GM18508 (cell line): ENCODE measurements at regions not wholly inside any gene's neighbourhood (a gene's known extent, or its start where the extent isn't known, plus 50 kb on each side); places are given as distances from the start of the nearest gene placed in this dataset.
"Not testable (repeated sequence)": the region's sequence is repeated elsewhere in the genome, so short reads cannot be mapped to it uniquely, and the experiment has no call there.

Source experiments
- ATAC-seq: cut with Tn5 transposase; IDR thresholded peaks from one replicate; pipeline ENCODE4 v1.9.1; 2021; ENCODE audit warnings: moderate number of reproducible peaks; ENCODE audit not compliant: insufficient read depth, unreplicated experiment

DNA sequence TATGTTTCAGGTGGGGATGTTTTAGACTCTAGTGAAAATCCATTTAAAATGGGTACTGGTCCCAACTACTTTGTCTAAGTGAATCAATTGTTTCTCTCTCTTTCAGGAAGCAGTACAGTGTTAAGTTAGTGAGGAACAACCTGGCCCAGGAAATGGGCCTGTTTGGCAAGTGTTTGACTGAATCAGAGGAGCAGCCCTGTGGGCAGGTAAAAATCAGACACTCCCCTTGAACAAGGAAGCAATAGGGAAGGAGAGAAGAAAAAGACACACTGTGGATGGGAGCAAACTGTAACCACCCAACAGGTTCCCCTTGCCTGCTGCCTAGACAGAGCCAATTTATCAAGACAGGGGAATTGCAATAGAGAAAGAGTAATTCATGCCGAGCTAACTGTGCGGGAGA lies 245.7 kb downstream of the C11orf87 start:
- ATAC-seq, result no peak

DNA sequence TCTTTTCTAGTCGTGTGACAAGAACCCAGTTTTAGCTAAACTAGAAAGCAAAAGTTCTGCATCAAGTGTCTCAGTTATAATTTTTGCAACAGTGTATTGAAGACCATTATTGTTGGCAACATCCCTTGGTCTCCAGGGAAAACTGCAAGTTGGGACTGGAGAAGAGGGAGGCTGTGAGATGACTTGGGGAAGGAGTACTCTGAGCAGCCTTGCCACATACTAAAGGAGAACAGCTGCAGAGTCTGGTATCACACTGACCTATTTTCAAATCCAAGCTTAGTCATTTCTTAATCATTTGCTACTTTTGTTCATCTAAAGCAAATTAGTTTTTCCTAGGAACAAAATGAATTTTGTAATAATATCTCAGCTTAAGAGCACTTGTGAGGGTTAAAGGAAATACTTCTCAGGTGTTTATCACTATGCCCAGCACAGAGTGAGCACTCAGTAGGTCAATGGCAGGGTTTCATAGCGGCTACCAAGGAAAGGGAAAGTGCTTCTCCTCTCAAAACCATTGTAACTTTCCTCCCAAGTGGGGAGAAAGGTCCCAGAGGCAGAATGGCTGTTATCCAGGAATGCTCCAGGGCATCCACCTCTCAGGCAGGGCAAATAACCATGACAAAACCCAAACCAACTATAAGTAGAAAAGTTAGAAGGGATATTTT lies 247.1 kb downstream of the C11orf87 start:
- ATAC-seq, result no peak

DNA sequence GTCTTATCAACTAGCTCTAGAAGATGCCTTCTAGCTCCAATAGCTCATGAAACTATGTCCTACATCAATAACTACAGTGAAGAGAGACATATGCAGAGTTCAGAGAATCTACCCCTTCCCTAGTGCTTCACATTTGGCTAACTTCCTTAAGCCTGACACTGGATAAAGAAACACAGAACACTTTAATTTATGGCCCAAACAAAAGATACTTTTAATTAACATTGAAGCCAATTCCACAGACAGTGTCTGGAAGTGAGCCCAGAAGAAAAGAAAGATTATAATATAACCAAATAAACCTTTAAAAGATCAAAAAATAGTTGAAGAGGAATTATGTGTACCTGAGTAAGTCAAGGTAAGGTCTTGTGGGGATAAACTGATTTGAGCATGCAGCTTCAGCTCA lies 255.2 kb downstream of the C11orf87 start:
- ATAC-seq, result no peak

DNA sequence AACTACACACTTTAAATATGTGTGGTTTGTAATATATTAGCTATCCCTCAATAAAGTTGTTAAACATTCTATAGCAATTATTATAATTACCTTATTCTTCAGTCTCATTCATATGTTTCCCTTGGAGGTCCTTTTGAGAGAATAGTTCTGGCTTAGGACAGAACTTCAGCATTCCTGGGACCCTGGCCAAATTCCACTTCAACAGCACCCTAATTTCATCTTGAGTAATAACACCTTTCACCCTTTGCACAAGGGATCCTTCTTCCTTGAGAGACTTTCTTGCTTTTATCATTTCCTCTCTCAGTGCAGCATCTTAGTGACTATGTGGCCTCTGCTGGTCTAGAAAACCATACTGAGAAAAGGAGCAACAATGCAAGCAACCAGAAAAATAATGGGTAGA lies 255.9 kb downstream of the C11orf87 start:
- no peak for ATAC-seq

DNA sequence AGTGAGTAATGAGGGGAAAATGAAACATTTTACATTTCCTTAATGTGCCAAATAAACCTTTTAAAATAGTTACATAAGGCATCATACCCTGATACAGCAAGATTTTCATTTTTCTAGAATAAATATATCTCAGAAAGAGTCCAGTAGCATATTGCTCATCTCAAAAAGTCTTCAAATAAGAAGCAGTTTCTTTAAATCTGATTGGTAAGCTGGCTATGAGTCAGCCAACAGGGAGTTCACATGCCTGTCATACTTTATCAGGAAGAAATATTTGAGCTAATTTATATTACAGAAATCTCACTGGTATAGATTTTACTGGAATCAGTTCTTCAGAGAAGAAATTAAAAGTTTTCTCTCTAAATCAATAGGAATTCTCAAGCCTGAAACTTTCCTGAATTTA lies 258.1 kb downstream of the C11orf87 start:
- ATAC-seq, result no peak

DNA sequence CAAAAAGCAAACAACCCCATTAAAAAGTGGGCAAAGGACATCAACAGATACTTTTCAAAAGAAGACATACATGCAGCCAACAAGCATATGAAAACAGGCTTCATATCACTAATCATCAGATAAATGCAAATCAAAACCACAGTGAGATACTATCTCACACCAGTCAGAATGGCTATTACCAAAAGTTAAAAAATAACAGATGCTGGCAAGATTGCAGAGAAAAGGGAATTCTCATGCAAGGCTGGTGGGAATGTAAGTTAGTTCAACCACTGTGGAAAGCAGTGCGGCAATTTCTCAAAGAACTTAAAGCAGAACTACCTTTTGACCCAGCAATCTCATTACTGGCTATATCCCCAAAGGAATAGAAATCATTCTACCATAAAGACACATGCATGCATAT lies 260.8 kb downstream of the C11orf87 start:
- ATAC-seq, result not testable (repeated sequence)

DNA sequence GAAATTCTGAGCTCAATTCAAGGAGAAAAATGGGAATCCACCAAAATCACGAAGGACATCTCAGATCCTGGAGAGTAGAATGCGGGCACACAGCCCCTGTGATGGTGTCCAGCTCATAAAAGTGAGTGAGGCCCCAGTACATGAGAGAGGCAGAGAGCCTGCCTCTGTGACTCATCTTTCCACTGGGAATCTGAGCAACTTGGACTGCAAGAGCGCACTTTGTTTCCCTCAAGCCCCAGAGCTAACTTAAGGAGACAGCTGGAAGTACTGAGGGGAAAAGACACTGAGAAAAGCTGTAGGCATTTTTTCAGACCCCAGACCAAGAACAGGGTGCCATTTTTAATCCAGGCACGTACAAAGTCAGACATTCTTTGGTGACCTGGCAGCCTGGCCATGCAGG lies 273.7 kb downstream of the C11orf87 start:
- ATAC-seq, result no peak

DNA sequence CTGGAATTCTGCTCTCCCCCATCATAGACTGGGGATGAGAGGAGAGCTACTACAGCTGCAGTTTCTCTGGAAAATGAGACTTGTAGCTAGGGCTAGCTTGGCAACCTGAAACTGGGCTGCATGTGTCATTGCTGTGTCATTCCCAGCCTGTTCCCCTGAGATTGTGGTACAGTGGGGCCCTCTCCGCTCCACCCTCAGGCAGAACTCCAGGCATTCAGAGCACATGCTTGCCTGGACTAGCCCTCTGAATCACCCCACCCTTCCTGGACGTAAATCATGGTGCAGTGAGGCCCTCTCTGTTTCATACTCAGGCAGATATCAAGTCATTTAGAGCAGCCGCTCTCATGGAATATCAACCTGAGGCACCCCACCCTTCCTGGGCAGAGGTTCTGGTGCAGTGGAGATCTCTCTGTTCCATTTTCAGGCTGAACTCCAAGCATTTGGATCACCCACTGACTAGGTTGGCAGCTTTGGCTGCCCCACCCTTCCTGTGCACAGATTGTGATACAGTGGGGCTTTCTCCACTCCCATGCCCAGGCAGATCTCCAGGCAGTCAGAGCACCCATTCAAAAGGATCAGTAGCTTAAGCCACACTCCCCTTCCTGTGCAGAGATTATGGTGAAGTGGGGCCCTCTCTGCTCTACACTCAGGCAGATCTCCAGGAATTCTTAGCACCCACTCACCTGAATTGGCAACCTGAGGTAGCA lies 274.4 kb downstream of the C11orf87 start:
- no peak for ATAC-seq

DNA sequence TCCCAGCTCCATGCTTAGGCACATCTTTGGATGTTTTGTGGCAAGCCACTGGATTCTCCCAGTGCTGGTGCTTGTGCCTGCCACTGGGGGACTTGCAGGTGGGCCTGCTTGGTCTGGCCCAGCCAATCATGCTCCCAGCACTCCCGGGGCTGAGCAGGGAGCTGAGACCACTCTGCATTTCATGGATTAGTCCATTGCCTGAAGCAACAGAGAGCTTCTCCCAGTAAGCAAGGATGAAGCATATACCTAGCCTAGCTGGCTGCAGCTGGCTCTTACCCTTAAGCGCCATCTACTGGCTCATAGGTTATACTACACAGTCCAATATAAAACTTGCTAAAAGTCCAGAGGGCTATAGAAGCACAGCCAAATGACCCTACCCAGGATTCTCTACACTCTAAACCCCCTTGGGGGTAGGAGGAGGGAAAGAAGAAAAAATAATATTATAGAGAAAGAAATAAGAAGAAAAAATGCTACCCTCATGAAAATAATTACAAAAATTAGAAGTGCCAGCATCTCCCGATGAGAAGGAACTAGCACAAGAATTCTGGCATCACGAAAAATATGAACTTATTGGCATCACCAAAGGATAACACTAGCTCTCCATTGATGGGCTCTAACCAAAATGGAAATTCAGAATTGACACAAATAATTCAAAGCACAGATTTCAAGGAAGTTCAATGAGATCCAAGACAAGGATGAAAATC lies 275.3 kb downstream of the C11orf87 start:
- peak; percentile 82 for ATAC-seq

DNA sequence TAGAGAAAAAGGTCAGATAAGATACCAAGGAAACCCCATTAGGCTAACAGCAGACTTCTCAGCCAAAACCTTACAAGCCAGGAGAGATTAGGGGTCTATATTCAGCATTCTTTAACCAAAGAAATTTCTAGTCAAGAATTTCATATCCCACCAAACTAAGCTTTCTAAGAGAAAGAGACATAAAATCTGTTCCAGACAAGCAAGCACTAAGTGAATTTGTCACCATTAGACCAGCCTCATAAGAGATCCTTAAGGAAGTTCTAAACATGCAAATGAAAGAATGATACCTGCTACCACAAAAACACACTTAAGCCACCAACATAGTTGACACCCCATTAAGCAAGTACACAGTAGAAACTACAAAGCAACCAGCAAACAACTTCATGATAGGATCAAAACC lies 276.2 kb downstream of the C11orf87 start:
- ATAC-seq, result no peak

DNA sequence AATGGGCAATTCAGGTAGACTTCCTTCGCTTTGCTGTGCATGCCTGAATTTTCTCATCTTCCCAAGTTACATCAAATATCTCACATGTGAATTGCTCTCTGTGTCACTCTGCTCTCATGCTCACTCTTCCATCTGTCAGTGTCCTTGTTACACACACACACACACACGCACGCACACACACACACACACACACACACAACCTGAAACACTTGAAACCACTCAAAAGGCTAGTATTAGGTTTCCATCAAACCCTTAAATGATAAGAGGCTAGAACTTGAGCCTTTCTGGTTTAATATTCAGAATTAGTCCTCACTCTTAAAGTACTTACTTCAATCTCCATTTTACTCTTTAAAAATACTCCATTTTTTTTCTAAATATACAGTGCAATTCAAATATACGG lies 282.4 kb downstream of the C11orf87 start:
- ATAC-seq, result no peak

DNA sequence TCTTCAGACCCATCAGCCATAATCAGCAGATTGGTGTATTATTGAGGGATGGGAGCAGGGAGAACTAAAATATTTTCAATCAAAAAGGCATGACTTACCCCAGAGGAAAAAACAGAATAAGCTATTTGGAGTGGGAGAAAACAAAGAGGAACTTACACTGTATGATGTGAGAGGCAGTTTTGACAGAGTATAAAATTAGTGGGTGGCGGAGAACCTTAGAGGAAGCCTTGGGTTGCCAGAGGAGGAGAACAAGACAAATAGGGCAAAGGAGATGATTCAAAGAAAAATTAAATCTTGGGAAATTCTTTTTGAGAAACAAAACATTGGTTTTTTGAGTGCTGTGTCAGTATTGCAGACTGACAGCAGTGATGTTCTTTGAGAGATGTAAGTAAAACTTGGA lies 285.0 kb downstream of the C11orf87 start:
- no peak for ATAC-seq

DNA sequence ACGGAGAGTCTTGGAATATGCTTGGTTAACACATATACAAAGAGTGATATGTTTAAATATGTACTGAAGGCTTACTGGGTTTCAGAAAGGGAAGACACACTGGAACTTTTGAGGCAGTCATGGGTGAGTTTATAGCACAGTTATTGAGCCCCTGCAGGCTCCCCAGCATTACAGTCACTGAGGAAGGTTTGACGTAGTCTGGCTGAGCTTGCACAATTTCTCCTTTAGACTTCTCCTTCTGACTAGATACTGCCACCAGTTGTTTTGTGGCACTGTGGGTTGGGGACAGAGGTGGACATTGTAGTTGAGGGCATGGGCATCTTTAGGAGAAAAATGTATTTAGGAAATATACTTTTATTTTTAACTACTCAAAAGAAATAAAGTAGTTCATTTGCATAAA lies 285.4 kb downstream of the C11orf87 start:
- ATAC-seq, result no peak

DNA sequence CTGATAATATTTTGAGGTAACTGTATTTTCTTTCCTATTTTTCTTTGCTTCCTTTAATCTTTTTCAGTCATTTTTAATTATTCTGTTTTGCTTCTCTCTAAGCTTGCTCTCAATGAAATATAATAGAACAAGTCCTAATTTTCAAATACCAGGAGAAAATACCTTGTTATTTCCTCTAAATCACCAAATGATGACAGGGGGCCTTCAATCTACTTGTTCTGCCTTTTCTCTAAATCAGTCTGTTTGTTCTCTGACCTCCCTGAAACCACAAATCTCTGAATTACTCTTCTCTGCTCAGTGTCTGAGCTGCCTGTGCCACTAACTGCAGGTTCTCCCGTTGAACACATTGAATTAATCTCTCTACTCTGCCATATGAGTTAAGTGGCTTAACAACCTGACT lies 286.2 kb downstream of the C11orf87 start:
- no peak for ATAC-seq

DNA sequence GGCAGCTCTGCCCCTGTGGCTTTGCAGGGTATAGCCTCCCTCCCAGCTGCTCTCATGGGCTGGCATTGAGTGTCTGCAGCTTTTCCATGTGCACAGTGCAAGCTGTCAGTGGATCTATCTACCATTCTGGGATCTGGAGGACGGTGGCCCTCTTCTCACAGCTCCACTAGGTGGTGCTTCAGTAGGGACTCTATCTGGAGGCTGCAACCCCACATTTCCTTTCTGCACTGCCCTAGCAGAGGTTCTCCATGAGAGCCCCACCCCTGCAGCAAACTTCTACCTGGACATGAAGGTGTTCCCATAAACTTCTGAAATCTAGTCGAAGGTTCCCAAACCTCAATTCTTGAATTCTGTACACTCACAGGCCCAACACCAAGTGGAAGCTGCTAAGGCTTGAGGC lies 292.5 kb downstream of the C11orf87 start:
- not testable (repeated sequence) for ATAC-seq

DNA sequence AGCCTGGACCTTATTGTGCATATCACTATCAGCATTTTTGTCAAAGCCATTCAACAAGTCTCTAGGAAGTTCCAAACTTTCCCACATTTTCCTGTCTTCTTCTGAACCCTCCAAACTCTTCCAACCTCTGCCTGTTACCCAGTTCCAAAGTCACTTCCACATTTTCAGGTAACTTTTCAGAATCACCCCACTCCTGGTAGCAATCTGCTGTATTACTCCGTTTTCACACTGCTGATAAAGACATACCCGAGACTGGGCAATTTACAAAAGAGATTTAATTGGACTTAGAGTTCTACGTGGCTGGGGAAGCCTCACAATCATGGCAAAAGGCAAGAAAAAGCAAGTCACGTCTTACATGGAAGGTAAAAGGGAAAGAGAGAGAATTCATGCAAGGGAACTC lies 293.4 kb downstream of the C11orf87 start:
- not testable (repeated sequence) for ATAC-seq

DNA sequence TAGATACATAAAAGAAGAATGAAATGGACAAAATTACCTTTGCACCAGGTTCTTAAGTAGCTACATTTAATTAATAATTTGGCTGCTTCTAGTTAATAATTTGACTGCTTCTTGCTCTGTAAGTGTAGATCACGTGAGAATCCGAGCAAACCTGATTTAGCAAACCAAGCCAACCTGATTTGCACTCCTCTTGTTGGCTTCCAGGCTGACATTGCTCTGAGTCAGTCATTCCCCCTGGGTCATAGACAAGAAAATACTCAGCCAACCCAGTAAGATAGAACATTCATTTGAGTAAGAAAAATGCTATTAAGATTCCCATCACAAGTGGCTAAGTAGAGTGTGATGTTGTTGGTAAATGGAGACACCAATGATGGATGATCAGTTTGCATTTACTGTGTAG lies 304.1 kb downstream of the C11orf87 start:
- ATAC-seq, result no peak

DNA sequence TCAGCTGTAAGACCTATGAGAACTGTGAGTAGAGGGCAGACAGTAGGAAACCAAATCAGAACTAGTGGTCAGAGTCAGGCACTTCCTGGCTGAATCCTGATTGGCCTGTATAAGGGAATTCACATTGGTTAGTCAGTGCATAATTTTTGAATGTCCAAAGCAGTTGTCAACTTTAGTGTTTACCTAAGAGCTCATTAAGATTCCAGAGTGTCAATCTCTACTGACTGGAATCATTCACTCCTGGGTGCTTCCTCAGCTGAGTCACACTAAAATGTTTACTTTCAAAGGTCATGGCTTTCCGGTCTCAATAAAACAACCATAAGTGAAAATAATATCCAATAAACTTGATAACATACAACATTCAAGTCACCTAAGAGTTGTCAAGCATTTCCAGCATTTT lies 306.1 kb downstream of the C11orf87 start:
- ATAC-seq, result no peak

DNA sequence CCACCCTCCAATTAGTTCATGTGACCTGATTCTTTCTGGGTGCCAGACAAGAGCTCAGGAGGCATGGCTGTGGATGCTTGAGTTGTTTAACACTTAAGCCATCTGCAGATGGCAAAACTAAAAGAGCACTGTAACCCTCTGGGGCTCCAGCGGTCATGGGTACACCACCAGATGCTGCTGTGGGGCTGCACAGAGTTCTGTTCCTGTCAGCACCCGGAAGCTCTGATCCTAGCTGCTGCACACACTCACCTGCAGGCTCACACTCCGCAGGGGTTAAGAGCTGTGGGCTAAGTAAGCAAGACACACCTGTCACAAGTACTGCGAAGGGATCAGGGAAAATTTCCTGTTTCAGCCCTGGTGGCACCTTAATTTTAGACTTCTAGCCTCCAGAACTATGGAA lies 307.8 kb downstream of the C11orf87 start:
- ATAC-seq, result no peak

DNA sequence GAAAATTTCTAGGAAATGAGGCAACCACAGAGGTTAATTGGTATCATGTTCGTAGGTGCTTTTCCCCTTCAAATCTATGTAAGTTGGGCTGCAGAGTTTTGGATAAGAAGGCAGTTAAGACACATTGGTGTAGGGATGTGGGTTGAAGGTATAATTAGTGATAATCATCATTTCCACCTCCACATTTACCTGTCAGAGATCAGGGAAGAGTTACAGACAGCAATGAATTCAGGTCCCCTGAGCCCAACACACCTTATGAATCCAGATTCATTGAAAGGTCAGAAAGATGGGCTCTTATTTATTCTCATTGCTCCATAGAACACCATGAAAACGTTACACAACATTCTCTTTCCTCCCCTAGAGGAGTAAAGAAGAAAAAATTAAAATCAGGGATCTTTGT lies 308.7 kb downstream of the C11orf87 start:
- no peak for ATAC-seq

DNA sequence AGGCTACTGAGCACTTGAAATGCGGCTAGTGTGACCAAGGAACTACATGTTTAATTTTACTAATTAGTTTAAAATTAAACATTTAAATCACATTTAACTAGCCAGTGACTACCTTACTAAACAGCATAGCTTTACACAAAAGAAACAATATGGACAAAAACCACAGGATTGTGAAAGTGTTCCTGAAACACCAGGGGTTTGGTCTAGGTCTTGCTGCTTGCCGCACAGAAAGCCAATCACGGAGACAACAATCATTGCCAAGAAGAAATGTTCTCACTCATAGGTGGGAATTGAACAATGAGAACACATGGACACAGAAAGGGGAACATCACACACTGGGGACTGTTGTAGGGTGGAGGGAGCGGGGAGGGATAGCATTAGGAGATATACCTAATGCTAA lies 309.5 kb downstream of the C11orf87 start:
- no peak for ATAC-seq

DNA sequence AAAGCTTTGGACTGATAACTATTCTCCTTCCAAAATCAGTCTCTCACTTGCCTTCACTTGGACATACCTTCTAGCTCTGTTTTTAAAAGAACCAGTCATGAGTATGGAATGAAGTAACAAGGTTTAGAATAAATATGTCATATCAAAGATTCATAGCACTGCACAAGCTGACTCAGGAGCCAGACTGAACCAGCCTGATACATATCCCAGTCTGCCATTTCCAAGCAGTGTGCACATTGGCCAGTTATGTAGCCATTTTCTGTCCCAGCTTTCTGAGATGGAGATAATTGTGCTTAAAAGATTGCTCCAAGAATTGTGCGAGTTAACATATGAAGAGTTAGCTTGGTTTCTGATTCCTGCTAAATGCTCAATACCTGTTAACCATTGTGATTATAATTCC lies 311.3 kb downstream of the C11orf87 start:
- ATAC-seq, result no peak
